M059J (cell line): ENCODE measurements at regions not wholly inside any gene's neighbourhood (a gene's known extent, or its start where the extent isn't known, plus 50 kb on each side); places are given as distances from the start of the nearest gene placed in this dataset.
A peak's percentile ranks its signal among the peaks of the same experiment; 100 is the strongest.

ENCODE experiments used
- DNase-seq: peaks from one replicate; pipeline ENCODE4 v3.0.0-alpha.2; 2012; ENCODE audit warnings: low read depth

- no peak for DNase-seq
Measured at GRCh38 chr2:129744649-129745048, 234.8 kb upstream of the RAB6C start.

- DNase-seq = no peak
Measured at GRCh38 chr2:129747500-129748125, 231.9 kb upstream of the RAB6C start.

- no peak for DNase-seq
Measured at GRCh38 chr2:129748250-129748649, 231.2 kb upstream of the RAB6C start.

- no peak for DNase-seq
Measured at GRCh38 chr2:129748653-129749052, 230.8 kb upstream of the RAB6C start.

- no peak for DNase-seq
Measured at GRCh38 chr2:129751409-129751808, 228.1 kb upstream of the RAB6C start.

- no peak for DNase-seq
Measured at GRCh38 chr2:129752176-129752575, 227.3 kb upstream of the RAB6C start.

- no peak for DNase-seq
Measured at GRCh38 chr2:129752686-129753085, 226.8 kb upstream of the RAB6C start.

- no peak for DNase-seq
Measured at GRCh38 chr2:129753261-129753660, 226.2 kb upstream of the RAB6C start.

GRCh38 chr2:129754421-129754820 lies 225.0 kb upstream of the RAB6C start:
- no peak for DNase-seq

- DNase-seq = no peak
Measured at GRCh38 chr2:129754831-129755230, 224.6 kb upstream of the RAB6C start.

GRCh38 chr2:129755786-129756185 lies 223.7 kb upstream of the RAB6C start:
- no peak for DNase-seq

GRCh38 chr2:129756276-129756675 lies 223.2 kb upstream of the RAB6C start:
- DNase-seq = no peak

- DNase-seq = no peak
Measured at GRCh38 chr2:129757366-129757914, 222.0 kb upstream of the RAB6C start.

GRCh38 chr2:129757915-129758783 lies 221.3 kb upstream of the RAB6C start:
- peak; percentile 3 for DNase-seq

- DNase-seq = no peak
Measured at GRCh38 chr2:129758784-129759471, 220.5 kb upstream of the RAB6C start.

GRCh38 chr2:129759472-129760010 lies 219.9 kb upstream of the RAB6C start:
- no peak for DNase-seq

- DNase-seq = no peak
Measured at GRCh38 chr2:129760669-129761068, 218.8 kb upstream of the RAB6C start.

- no peak for DNase-seq
Measured at GRCh38 chr2:129761569-129762021, 217.9 kb upstream of the RAB6C start.

- DNase-seq = no peak
Measured at GRCh38 chr2:129762386-129763189, 216.9 kb upstream of the RAB6C start.

GRCh38 chr2:129763190-129763846 lies 216.1 kb upstream of the RAB6C start:
- no peak for DNase-seq

GRCh38 chr2:129763966-129764365 lies 215.5 kb upstream of the RAB6C start:
- no peak for DNase-seq
